NCI-H128 (cell line): ENCODE measurements at regions not wholly inside any gene's neighbourhood (a gene's known extent, or its start where the extent isn't known, plus 50 kb on each side); places are given as distances from the start of the nearest gene placed in this dataset.
"Not testable (repeated sequence)": the region's sequence is repeated elsewhere in the genome, so short reads cannot be mapped to it uniquely, and the experiment has no call there.

Experiments used
- DNase-seq: peaks from one replicate; lab custom pipeline; 2025; ENCODE audit not compliant: unreplicated experiment; lab: John Stamatoyannopoulos, UW

GRCh38 chr6:125354649-125355048 lies 52.9 kb upstream of the HDDC2 start:
- DNase-seq = no peak

- DNase-seq = no peak
These were observed 55.1 kb upstream of the HDDC2 start for GRCh38 chr6:125356884-125357283.

- no peak for DNase-seq
These were observed 55.9 kb upstream of the HDDC2 start for GRCh38 chr6:125357515-125358256.

DNA sequence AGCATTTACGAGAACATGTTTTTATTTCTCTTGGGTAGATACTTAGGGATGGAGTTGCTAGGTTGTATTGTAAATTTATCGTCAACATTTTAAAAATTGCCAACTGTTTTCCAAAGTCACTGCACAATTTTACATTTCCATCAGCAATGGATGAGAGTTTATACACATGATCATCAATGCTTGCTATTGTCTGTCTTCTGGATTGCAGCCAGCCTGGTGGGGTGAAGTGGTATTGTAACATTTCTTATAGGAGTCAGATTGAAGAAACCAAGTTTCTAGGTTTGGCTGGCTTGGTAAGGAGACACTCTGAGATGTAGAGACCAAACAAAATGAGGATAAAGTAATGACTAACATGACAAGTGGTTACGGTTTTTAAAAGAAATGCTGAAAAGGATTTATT lies 57.1 kb upstream of the HDDC2 start:
- DNase-seq = no peak

DNA sequence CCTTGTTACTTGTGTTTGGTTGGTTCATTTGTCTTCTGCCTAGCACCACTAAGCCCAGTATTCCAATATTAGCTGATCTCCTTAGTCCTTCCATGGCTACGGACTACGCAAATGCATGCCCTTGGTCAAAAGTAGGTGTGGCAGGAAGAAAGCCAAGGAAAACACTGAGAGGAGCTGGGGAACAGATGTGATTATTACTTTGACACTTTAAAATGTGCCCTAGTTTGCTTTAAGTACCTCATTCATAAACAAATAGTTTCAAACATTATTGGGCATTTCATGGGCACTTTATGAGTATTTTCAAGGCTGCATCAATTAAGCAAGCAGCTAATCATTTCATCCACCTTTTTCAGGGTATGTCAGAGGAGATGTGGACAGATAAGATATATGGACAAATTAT lies 60.1 kb upstream of the HDDC2 start:
- DNase-seq = no peak

DNA sequence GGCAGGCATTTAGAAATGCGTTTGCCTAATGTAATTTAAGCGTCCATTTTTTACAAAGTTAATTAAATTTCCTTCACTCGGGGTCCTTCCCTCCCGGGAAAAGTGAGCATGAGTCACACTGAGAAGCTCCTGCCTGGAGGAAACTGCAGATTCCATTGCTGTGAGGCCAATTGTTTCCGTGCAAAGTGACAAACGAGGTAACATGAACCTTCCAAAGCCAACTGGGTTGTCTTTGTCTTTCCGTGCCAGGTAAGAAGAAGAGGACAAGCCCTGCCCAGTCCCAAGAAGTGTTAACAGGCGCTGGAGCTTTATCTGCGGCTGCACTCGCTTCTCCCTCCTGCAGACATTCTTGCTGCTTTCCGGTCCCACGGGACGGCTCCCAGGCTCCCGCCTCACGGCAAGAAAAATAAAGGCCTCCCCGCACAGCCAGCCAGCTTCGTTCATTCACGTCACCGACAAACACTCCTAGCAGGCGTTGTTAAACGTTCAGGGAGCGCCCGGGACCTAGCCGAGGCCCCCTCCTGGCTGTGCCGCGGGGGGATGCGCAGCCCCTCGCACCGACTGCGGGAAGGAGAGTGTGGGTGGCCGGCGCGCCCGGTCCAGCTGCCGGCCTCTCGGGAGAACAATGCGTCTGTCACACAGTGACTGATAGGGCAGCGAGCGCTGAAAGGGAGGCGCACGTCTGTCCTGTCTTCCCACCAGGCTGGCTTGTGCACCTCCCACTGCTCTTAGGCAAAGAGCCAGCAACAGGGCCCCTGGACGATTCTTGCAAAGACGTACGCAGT lies 61.5 kb upstream of the HDDC2 start:
- no peak for DNase-seq

DNA sequence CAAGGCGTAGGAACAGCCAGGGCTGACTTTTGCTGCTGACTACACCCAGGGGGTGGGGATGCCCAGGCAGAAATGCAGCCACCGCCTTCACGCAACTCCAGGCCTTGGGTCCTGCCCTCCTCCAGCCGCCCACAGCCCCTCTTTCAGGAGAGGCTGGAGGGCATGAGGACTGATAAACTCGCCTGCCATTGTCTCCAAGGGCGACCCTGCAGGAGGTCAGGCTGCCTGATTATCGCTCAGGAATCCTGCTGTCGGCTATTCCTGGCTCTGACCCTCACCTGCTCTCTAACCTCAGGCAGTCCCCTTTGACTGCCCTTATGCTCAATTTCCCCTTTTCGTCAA lies 62.0 kb upstream of the HDDC2 start:
- DNase-seq = no peak

GRCh38 chr6:125365230-125365629 lies 63.5 kb upstream of the HDDC2 start:
- DNase-seq = no peak

DNA sequence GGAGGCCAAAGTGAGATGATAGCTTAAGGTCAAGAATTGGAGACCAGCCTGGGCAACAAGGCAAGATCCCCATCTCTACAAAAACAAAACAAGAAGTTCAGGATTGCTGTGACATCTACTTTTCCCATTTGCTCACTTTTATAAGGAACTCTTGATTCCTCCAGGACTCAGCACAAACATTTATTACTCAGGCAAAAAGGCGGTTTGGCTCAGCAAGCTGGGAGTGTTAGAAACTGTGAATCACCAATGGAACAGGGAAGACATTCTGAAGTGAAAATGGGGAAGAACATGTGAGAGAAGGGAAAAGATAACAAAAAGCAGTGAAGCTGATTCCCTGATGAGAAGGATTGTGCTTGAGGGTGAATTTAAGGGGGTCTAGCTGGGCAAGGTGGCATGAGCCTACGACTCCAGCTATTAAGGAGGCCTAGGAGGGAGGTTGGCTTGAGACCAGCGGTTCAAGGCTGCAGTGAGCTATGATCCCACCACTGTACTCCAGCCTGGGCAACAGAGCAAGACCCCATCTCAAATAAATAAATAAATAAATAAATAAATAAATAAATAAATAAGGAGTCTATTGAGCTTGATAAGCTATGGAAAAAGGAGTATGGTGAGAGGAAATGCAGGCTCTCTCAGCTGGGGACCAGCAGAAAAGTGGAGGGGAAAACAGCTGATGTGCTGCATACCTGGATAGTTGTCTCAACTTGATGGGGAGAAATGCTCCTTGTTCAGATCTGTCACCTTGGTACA lies 65.4 kb upstream of the HDDC2 start:
- no peak for DNase-seq

GRCh38 chr6:125370343-125370742 lies 68.6 kb upstream of the HDDC2 start:
- DNase-seq = no peak

- no peak for DNase-seq
These were observed 73.2 kb upstream of the HDDC2 start for GRCh38 chr6:125375013-125375412.

DNA sequence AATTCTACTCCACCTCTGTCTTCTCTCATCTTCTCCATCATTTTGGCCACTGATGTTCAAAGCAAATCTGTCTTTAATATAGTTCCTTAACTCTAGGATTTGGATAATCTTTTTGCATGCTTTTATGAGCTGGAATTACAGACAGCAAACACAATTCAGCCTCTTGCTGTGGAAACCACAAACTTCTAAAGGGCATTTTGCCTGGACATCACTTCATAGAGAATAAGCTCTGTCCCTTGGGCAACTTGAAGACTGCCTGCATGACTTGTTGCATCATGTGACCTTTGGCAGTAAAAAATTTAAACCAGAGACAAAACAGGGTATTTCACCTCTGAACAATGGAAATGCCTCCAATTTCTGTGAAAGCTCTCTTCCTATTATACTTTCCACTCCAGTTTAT lies 74.1 kb upstream of the HDDC2 start:
- DNase-seq = no peak

DNA sequence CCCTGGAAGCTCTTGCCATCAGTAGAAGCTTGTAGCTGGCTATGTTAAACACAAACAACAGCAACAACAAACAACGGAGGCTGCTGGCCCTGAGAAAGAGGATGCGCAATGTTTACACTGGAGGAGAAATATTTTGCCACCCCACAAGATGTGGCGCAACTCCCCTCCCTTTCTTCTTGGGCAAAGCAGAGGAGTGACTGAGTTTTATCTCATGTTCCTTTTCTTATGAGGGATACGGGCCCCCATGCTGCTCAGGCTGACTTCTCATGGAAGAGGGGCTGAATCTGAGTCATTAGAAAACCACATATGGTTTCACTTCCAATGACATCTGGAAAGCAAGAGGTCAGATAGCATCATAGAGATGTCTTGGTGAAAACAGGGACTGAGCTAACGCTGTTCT lies 75.9 kb upstream of the HDDC2 start:
- DNase-seq = no peak

GRCh38 chr6:125379174-125379573 lies 77.4 kb upstream of the HDDC2 start:
- DNase-seq = no peak

GRCh38 chr6:125380474-125380873 lies 78.7 kb upstream of the HDDC2 start:
- DNase-seq = no peak

- not testable (repeated sequence) for DNase-seq
These were observed 84.6 kb upstream of the HDDC2 start for GRCh38 chr6:125386337-125386736.

GRCh38 chr6:125392682-125393081 lies 90.9 kb upstream of the HDDC2 start:
- no peak for DNase-seq

DNA sequence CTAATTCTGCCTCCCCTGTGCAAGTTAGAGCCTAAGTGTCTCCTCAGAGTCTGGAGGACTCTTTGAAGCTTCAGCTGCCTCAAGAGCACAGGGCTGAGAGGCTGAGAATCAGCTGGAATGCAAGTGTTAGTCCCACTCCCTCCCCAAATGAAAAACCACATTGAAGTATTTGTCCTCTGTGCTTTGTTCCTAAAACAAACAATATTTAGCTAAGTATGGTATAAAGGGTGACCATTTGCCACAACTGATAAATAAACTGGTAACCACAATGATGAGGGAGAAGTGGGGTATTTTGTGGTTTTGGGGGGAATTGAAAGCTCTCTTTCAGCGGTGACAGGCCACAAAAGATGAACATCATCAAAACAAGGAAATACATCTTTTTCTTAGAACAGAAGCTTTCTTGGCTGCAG lies 91.7 kb upstream of the HDDC2 start:
- DNase-seq = no peak

DNA sequence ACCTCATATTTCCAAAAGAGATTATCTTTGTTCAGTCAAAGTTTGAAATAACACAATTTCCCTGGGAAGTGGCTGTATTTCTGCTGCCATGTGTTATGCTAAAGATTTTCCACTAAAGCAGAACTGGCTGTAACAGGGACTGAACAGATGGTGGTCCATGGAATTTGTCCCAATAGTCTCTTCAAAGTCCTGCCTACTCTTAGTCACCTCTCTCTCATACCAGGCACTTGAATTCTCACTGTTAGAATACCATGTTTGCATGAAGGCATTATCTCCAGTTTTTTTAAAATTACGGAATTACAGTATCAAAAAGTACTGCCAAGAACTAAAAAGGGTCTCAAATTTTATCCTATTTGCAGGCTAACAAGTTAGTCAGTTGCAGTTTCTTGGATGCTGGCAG lies 105.0 kb upstream of the HDDC2 start:
- no peak for DNase-seq

DNA sequence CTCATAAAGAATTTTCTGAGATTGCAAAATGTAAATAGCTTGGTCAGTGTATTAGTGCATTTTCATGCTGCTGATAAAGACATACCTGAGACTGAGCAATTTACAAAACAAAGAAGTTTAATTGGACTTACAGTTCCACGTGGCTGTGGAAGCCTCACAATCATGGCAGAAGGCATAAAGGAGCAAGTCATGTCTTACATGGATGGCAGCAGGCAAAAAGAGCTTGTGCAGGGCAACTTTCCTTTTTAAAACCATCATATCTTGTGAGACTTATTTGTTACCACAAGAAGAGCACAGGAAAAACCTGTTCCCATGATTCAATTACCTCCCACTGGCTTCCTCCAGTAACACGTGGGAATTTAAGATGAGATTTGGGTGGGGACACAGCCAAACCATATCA lies 112.7 kb upstream of the HDDC2 start:
- no peak for DNase-seq

DNA sequence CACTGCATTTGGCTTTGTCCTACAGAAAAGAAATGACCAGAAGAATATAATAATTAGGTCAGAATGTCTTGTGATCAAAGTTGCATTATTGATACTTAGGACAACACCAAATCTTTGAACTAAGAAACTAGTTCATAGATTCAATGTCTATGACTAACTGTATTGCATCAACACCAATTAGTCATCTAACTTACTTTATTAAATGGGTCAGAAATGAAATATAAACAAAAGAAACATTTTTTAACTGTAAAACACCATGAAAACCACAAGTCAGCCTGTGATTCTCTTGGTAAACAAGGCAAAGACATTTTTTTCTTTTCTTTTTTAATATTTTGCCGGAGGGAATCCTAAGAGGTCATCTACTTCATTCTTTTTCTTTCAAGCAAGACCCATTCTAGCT lies 114.1 kb upstream of the HDDC2 start:
- no peak for DNase-seq

DNA sequence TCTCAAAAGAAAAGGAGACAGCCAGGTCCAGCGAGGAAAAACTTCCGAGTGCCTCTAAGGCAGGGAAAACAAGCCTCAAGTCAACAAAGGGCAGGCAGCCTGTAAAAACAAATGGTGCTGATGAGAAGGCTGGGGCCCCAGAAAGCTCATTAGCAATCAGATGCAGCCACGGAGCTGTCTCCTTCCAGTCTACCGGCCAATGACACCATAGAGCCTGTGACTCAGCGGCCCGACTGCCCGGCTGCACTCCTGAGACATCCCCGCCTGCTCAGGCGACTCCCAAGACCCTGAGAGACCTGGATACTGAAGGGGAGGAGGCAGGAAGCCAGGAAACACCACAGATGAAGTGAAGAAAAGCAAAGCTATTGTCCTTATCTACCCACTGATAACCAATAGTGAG lies 120.1 kb upstream of the HDDC2 start:
- no peak for DNase-seq
